ENCODE measurements at regions not wholly inside any gene's neighbourhood (a gene's known extent, or its start where the extent isn't known, plus 50 kb on each side); places are given as distances from the start of the nearest gene placed in this dataset.

- H3K4me3 ChIP-seq (ENCODE audit: low read length) = no peak overlapping the region
- no peak for TF ChIP-seq ZNF274 (IDR thresholded peaks at IDR 0.05; ENCODE audit: low read depth, low read length)
These were observed 208.9 kb downstream of the ZEB2 start for GRCh38 chr2:144310889-144311608.

- no peak overlapping the region for H3K4me3 ChIP-seq (ENCODE audit: low read length)
- no peak for TF ChIP-seq ZNF274 (IDR thresholded peaks at IDR 0.05; ENCODE audit: low read depth, low read length)
These were observed 209.4 kb downstream of the ZEB2 start for GRCh38 chr2:144310484-144310883.

GRCh38 chr2:144307711-144308110 lies 212.2 kb downstream of the ZEB2 start:
- TF ChIP-seq ZNF274 (IDR thresholded peaks at IDR 0.05; ENCODE audit: low read depth, low read length) = no peak
- no peak overlapping the region for H3K4me3 ChIP-seq (ENCODE audit: low read length)

- no peak overlapping the region for H3K4me3 ChIP-seq (ENCODE audit: low read length)
- TF ChIP-seq ZNF274 (IDR thresholded peaks at IDR 0.05; ENCODE audit: low read depth, low read length) = no peak
These were observed 215.7 kb downstream of the ZEB2 start for GRCh38 chr2:144304202-144304601.

DNA sequence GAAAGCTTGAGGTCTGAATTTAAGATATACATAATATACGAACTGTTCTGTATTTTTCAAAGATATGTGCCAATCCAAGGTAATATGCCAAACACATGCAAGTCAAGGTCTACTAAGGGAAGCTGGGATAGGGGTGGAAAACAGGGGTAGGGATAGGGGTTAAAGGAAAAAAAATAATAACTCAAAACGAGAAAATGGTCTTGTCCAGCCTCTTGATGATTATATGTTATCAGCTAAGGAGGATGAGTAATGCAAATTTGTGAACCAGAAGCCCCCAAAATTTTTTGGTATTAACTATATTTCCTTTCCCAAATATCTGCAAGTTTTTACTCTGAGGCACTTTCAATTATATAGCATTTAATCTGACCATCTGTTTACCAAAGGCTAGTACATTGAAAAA lies 219.3 kb downstream of the ZEB2 start:
- TF ChIP-seq ZNF274 (IDR thresholded peaks at IDR 0.05; ENCODE audit: low read depth, low read length) = no peak
- H3K4me3 ChIP-seq (ENCODE audit: low read length) = no peak overlapping the region

DNA sequence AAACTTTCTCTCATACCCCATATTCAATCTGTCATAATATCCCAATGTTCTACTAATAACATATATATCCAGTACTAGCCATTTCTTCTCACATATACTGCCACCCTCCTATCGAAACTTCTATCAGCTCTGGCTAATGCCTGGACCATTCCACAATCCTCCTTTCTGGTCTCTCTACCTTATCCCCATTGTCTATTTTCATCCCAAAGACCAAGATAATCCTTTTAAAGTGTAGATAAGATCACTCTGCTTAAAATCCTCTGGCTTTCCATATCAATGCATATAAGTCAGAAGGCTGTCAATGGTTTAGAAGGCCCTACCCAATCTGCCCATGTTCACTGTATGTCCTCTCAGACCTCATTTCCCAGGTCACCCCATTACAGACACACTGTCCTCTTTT lies 229.6 kb downstream of the ZEB2 start:
- TF ChIP-seq ZNF274 (IDR thresholded peaks at IDR 0.05; ENCODE audit: low read depth, low read length) = no peak
- no peak overlapping the region for H3K4me3 ChIP-seq (ENCODE audit: low read length)

DNA sequence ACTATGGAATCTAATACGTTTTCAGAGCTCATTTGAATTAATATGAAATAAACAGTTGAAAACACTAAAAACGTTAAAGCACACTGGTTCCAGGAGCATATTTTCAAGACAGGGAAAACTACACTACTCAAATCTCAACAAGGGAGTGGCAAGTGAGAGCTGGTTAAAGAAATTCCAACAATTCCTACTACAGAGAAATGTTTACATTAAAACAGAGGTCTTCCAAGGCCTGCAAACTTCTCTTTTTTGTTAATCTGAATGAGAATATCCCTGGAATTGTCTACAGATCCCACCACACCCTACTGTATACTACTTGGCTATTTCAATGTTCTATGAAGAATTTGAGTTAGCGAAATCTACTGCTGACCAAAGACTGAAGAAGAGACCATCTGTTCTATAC lies 231.5 kb downstream of the ZEB2 start:
- TF ChIP-seq ZNF274 (IDR thresholded peaks at IDR 0.05; ENCODE audit: low read depth, low read length) = no peak
- no peak overlapping the region for H3K4me3 ChIP-seq (ENCODE audit: low read length)

DNA sequence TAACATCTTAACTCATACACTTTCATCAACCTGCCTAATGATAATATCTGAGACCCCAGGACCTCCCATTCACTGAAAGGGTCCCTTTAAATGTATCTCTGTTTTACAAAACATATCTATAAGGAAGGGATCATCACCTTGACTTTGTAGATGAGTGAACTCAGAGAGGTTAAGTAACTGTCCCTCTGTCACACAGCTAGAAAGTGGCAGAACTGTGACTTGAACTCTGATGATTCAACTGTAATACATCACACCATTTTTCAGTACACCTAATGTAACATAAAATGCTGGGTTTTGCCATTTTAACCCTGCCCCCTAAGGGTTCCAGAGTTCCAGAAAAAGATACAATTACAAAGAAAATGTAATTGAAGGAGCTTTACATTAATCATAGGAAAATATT lies 234.6 kb downstream of the ZEB2 start:
- no peak overlapping the region for H3K4me3 ChIP-seq (ENCODE audit: low read length)
- no peak for TF ChIP-seq ZNF274 (IDR thresholded peaks at IDR 0.05; ENCODE audit: low read depth, low read length)

GRCh38 chr2:144281476-144281875 lies 238.4 kb downstream of the ZEB2 start:
- TF ChIP-seq ZNF274 (IDR thresholded peaks at IDR 0.05; ENCODE audit: low read depth, low read length) = no peak
- no peak overlapping the region for H3K4me3 ChIP-seq (ENCODE audit: low read length)

GRCh38 chr2:144280009-144280408 lies 239.9 kb downstream of the ZEB2 start:
- TF ChIP-seq ZNF274 (IDR thresholded peaks at IDR 0.05; ENCODE audit: low read depth, low read length) = no peak

GRCh38 chr2:144279165-144279564 lies 240.8 kb downstream of the ZEB2 start:
- no peak overlapping the region for H3K4me3 ChIP-seq (ENCODE audit: low read length)
- TF ChIP-seq ZNF274 (IDR thresholded peaks at IDR 0.05; ENCODE audit: low read depth, low read length) = no peak

More at GRCh38 chr2:144280009-144280408, 239.9 kb downstream of the ZEB2 start:
- H3K4me3 ChIP-seq (ENCODE audit: low read length) = no peak overlapping the region

DNA sequence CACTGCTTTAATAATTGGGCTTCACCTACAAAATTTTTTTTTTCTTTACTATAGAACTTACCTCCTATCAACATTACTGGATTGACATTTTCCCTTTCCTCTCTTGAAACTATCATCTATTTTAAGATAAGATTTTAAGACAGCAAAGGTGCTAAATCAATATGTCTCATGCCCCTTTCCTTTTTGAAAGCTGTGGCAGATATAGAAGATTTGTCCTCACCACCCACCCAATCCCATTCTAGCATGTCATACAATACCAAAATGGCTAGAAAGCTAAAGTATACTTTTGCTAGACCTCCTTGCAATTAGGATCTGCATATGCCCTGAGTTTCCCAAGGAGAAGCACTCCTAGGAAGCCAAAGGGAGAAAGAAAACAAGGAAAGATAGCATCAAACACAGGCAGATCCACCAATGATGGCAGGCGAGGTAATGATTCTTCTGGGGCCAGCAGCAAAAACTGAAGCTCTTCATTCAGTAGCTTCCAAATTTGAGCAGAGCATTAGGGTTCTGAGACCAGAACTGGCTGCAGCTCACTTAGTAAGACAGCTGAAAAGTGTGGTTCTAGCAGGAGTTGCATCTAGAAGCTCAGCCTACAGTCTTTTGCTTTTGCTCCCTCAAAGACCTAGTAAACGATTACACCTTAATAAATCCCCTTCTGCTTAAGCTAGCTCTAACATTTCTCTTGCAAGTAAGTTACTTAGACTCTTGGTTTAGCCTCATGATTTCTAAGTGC lies 242.1 kb downstream of the ZEB2 start:
- no peak overlapping the region for H3K4me3 ChIP-seq (ENCODE audit: low read length)
- TF ChIP-seq ZNF274 (IDR thresholded peaks at IDR 0.05; ENCODE audit: low read depth, low read length) = no peak

DNA sequence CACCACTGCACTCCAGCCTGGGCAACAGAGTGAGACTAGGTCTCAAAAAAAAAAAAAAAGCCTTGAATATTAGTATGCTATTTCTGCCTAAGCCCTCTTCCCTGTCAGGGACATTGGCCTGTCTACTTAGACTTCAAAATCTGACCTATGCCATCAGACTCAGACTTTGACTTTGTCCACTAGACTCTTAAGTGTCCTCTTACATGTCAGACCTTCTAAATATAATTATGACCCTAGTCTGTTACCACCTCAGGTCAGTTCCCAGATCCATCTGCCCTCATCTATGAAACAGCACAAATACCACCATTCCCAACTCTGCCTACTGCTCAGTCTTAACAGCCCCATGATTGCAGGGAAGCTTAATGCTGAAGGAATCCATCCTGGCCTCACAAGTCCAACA lies 244.6 kb downstream of the ZEB2 start:
- H3K4me3 ChIP-seq (ENCODE audit: low read length) = no peak overlapping the region
- TF ChIP-seq ZNF274 (IDR thresholded peaks at IDR 0.05; ENCODE audit: low read depth, low read length) = no peak

- no peak for TF ChIP-seq ZNF274 (IDR thresholded peaks at IDR 0.05; ENCODE audit: low read depth, low read length)
- no peak overlapping the region for H3K4me3 ChIP-seq (ENCODE audit: low read length)
These were observed 245.8 kb downstream of the ZEB2 start for GRCh38 chr2:144274131-144274530.

- no peak for TF ChIP-seq ZNF274 (IDR thresholded peaks at IDR 0.05; ENCODE audit: low read depth, low read length)
- no peak overlapping the region for H3K4me3 ChIP-seq (ENCODE audit: low read length)
These were observed 249.0 kb downstream of the ZEB2 start for GRCh38 chr2:144270951-144271350.

Measured in GM08714 (cell line).